NCI-H1105 treated with DMSO at 0.1 percent for 48 hours (cell line): ENCODE measurements at regions not wholly inside any gene's neighbourhood (a gene's known extent, or its start where the extent isn't known, plus 50 kb on each side); places are given as distances from the start of the nearest gene placed in this dataset.
A peak's percentile ranks its signal among the peaks of the same experiment; 100 is the strongest.
"Not testable (repeated sequence)": the region's sequence is repeated elsewhere in the genome, so short reads cannot be mapped to it uniquely, and the experiment has no call there.

ENCODE experiments used
- DNase-seq: peaks from one replicate; lab custom pipeline; 2025; lab: John Stamatoyannopoulos, UW

DNA sequence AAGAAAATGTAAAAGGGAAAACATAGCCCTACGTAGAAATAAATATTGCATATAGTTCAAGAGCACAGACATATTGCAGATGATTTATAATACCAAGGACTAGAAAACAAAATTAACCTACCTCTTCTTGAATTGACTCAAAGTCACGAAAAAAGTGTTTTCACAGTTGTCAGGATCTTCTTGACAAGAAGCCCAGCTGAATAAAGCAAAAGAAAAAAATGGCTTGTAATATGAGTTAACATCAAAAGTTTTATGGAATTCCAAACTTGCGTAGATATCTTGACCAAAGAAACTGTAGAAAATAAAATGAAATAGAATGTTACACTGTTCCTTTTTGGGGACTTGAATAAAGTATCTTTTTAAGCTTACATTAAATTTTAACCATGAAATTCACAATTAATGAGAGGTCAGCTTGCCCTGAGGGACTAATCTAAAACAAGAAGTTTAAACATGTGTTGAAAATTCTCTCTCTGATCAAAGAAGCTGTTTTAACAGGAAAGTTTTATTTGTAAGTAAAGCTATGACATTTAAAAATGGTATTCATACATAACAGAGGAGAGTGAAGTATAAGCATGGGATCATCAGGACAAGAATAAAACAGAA is 133.1 kb upstream of the SEMA3C start:
- no peak for DNase-seq

- no peak for DNase-seq
Measured at GRCh38 chr7:81045491-81046030, 126.7 kb upstream of the SEMA3C start.

- not testable (repeated sequence) for DNase-seq
Measured at GRCh38 chr7:81042646-81043045, 123.8 kb upstream of the SEMA3C start.

GRCh38 chr7:81040496-81040895 is 121.6 kb upstream of the SEMA3C start:
- no peak for DNase-seq

DNA sequence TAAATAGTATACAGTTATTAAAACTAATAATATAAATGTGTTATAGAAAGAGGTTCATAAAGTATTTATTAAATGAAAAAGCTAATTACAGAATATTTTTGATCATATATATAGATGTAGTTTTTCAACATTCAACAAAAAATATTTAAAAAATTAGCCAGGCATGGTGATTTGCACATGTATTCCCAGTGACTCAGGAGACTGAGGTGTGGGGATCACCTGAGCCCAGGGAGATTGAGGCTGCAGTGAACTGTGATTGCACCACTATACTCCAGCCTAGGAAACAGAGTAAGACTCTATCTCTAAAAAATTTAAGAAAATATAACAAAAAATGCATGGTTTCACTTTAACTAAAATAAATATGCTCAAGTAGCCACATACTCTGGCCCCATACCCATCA is 118.0 kb upstream of the SEMA3C start:
- DNase-seq = no peak

- DNase-seq = no peak
Measured at GRCh38 chr7:81036057-81036456, 117.2 kb upstream of the SEMA3C start.

DNA sequence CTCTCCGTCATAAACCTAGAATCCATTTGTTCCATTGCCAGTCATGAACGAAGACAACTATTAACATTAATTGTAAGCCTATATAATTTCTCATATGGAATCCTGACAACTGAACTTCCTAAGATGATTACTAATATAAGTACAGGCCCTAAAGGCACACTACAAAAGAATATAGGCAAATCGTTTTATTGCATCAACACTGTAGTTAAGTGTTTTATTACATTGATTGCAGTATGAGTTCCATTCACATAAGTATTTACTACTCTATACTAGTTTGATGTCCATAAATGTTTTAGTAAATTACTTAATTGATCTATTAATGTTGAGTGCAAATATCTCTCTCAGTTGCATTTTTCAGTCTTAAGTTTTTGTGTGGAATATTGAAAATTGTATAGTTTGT is 113.1 kb upstream of the SEMA3C start:
- DNase-seq = no peak

DNA sequence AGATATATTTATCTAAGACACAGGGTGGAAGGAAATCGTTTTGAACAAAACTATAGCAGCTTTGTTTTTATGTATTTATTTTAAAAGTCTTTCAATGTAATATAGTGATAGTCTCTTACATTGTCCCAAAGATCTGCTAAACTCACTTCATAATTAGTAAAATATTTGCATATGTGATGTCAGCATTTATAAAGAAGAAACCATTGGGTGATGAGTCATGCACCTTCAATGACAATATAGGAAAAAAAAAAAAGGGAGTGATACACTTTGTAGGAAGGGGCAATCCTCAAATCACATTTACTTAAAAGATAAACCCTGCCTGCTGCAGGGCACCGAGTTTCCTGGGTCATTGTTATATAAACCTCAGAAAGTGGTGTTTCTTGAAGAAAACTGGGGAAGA is 112.4 kb upstream of the SEMA3C start:
- DNase-seq = no peak

DNA sequence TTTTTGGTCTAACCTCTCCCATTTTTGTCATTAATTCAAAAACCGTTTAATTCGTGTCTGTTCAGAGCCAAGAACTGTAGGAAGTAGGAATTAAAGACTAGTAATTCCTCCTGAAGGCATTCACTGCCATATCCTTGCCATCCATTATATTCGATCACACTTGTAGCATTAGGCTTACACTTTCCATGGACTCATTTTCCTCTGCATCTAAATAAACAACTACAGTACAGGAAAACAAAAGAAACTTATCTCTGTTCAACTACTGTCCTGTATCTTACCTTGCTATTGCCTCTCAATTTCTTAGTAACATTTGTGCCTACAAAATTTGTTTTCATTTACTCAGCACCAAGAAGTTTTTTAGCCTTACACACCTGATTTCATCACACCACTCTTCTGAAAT is 111.6 kb upstream of the SEMA3C start:
- DNase-seq = no peak

GRCh38 chr7:81029511-81029910 is 110.7 kb upstream of the SEMA3C start:
- peak; percentile 44 for DNase-seq

- peak; percentile 18 for DNase-seq
Measured at GRCh38 chr7:81025360-81025759, 106.5 kb upstream of the SEMA3C start.

- DNase-seq = no peak
Measured at GRCh38 chr7:81014908-81015307, 96.1 kb upstream of the SEMA3C start.

GRCh38 chr7:81014266-81014665 is 95.4 kb upstream of the SEMA3C start:
- DNase-seq = no peak

DNA sequence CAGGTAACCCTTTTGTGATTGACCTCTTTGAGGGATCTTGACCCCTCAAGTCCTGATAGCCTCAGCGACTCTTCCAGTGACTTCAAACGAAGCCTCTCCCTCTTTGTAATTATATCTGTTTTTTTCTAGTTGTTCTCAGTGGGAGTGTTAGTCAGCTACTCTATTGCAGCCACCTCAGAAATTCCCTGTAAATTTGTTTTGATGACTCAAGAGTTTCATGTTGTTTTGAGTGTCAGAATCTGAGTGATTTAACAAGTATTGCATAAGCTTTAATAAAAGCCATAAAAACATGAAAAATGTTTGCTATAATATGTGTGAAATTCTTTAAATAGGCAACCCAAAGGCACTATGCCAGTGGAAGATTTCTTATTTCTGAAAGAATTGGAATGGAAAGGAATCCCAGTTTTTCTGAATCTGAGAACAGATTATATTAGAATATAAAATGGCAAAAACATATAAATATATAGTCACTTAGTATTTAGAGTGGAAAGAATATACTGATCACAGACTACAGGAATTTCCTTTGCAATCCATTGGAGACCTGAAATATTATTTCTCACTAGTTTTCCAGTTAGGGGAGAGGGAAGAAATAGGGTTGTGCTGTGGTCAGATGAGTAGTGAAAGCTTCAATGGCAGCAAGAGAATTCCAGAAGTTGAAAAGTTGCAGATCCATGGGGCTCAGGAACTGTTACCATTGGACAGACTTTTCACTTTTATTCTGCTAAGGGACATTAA is 94.4 kb upstream of the SEMA3C start:
- DNase-seq = no peak

DNA sequence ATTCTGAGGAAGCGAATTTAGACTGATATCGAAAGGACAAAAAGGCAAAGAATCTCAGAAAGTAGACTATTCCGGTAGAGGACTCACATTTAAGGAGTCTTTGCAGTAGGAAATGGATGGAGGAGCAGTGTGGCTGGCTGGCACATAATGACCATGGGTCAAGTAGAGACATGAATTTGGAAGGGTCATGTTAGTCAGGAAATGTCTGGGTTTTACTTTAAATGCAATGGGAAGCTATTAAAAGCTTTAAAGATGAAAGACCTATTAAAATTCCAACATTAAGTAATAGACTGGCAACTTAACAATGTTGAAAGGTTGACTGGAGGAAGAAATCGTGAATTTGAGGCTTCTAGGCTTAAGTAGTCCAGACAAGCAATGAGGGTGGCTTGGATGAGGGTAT is 90.0 kb upstream of the SEMA3C start:
- no peak for DNase-seq

- no peak for DNase-seq
Measured at GRCh38 chr7:81007051-81007450, 88.2 kb upstream of the SEMA3C start.

GRCh38 chr7:81005254-81005653 is 86.4 kb upstream of the SEMA3C start:
- no peak for DNase-seq

GRCh38 chr7:81004098-81004497 is 85.2 kb upstream of the SEMA3C start:
- no peak for DNase-seq

DNA sequence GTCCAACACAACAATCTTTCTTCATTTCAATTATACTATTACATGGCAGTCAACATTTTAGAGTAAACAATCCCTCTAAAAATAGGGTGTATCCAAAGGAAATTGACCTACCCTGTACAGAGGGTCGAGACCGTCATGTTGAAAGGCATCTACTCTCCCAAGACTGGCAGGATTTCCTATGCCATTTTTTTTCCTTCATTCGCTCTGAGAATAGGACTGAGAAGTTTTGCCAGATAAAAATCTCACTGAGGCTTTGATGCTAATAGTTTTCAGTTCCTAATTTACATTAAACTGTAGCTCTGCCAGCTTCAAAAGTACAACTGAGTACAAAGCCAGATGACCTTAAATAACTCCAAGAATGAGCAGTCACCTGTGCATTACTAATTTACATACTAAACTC is 84.5 kb upstream of the SEMA3C start:
- no peak for DNase-seq

DNA sequence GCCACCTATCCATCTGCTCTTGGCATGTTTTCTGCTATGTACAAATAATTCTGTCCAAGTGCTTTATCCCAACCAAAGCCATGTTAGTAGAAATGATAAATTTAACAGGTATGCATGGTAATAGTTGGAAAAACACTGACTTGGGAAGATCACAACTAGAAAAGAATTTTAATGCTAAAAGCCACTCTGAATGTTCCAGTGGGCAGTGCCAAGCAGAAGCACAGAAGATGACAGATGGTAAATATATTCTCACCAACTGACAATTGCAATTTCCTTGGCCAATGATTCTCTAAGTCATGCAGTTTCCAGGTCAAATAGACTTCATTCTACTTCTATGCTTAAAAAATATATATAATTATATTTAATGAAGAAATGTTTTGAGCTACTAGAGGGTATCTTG is 83.6 kb upstream of the SEMA3C start:
- no peak for DNase-seq

GRCh38 chr7:80999771-81000170 is 80.9 kb upstream of the SEMA3C start:
- no peak for DNase-seq

DNA sequence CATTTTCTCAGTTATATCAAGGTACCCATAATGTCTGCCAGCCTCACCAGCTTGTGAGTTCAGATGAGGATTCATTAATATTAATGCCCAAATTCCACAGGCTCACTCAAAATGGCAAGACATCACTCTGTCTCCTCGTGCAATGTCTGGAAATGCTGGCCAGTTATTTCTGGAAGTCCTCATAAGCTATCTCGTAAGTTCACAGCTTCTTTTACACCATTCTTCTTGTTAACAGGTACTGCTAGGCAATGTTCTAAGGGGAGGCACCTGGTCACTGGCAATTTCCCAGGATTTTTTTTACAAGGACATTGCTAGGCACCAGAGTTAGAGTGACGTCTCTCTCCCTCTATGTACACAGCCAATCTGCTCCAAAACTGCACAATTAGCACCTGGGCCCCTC is 80.2 kb upstream of the SEMA3C start:
- DNase-seq = no peak

GRCh38 chr7:80997841-80998240 is 79.0 kb upstream of the SEMA3C start:
- peak; percentile 82 for DNase-seq

GRCh38 chr7:80996236-80996635 is 77.4 kb upstream of the SEMA3C start:
- DNase-seq = not testable (repeated sequence)
